GM23248 (cell line): ENCODE measurements at regions not wholly inside any gene's neighbourhood (a gene's known extent, or its start where the extent isn't known, plus 50 kb on each side); places are given as distances from the start of the nearest gene placed in this dataset.

Source experiments
- EZH2 ChIP-seq: fragments of 200-600 bp; sonication (generic); IDR thresholded peaks from 2 replicates; pipeline ENCODE4 v1.6.1; 2018; ENCODE audit warnings: antibody characterized with exemption, mild to moderate bottlenecking; ENCODE audit not compliant: insufficient read depth, poor library complexity, severe bottlenecking
- EZH2phosphoT487 ChIP-seq: fragments of 200-600 bp; sonication (generic); IDR thresholded peaks from 2 replicates; pipeline ENCODE4 v1.6.1; 2018; ENCODE audit warnings: antibody characterized with exemption, moderate library complexity, mild to moderate bottlenecking, low read depth; ENCODE audit not compliant: insufficient read depth

GRCh38 chr9:88678008-88678407 lies 143.0 kb downstream of the NXNL2 start:
- TF ChIP-seq EZH2 = no peak
- no peak for TF ChIP-seq EZH2phosphoT487
